ENCODE measurements at regions not wholly inside any gene's neighbourhood (a gene's known extent, or its start where the extent isn't known, plus 50 kb on each side); places are given as distances from the start of the nearest gene placed in this dataset.
A peak's percentile ranks its signal among the peaks of the same experiment; 100 is the strongest.

GRCh38 chr4:123046096-123046495, 123.7 kb upstream of the NUDT6 start:
- no peak for ATAC-seq
- Mint-ChIP-seq H3K36me3 (ENCODE audit: low read depth) (peaks cover 66% of the 10 kb centered on the region), H3K27me3 (no peaks in the 10 kb centered on the region), H3K9me3 (peaks cover 46% of the 10 kb centered on the region), H3K27ac (no peak overlapping the region), H3K4me1 (ENCODE audit: low read depth) (peaks cover 4% of the 10 kb centered on the region), H3K4me3 (no peak overlapping the region)
- DNase-seq, result no peak
- TF ChIP-seq CTCF (IDR thresholded peaks at IDR 0.05), result no peak
- CTCF ChIA-PET, result no interaction called here
- POLR2A ChIA-PET, result no interaction called here
- intact Hi-C loops (cut with micrococcal nuclease), result no loop called here

GRCh38 chr4:123050018-123050417, 127.6 kb upstream of the NUDT6 start:
- Mint-ChIP-seq H3K36me3 (ENCODE audit: low read depth) (peaks cover 63% of the 10 kb centered on the region), H3K4me3 (no peak overlapping the region), H3K27me3 (no peaks in the 10 kb centered on the region), H3K4me1 (ENCODE audit: low read depth) (no peaks in the 10 kb centered on the region), H3K9me3 (peaks cover 41% of the 10 kb centered on the region), H3K27ac (no peak overlapping the region)
- ATAC-seq, result no peak
- TF ChIP-seq CTCF (IDR thresholded peaks at IDR 0.05), result no peak
- ChIA-PET CTCF (no interaction called here), POLR2A (no interaction called here)
- intact Hi-C loops (cut with micrococcal nuclease), result no loop called here
- no peak for DNase-seq

- H3K4me1 Mint-ChIP-seq (ENCODE audit: low read depth), result no peaks in the 10 kb centered on the region
- ChIA-PET POLR2A (no interaction called here), CTCF (interaction anchor here (1.0 kb wide), 2 partner anchors 14 to 318 kb away, joined by 3 read pairs; no protein-coding TSS in a partner anchor)
- no peak for DNase-seq
- H3K27me3 Mint-ChIP-seq, result no peaks in the 10 kb centered on the region
- no peak overlapping the region for H3K4me3 Mint-ChIP-seq
- no peak for ATAC-seq
- no peak for TF ChIP-seq CTCF (IDR thresholded peaks at IDR 0.05)
- peaks cover 54% of the 10 kb centered on the region for H3K36me3 Mint-ChIP-seq (ENCODE audit: low read depth)
- intact Hi-C loops (cut with micrococcal nuclease), result no loop called here
- H3K9me3 Mint-ChIP-seq, result peaks cover 41% of the 10 kb centered on the region
- H3K27ac Mint-ChIP-seq, result no peak overlapping the region
These were observed 129.6 kb upstream of the NUDT6 start for GRCh38 chr4:123052007-123052406.

- TF ChIP-seq CTCF (IDR thresholded peaks at IDR 0.05), result no peak
- Mint-ChIP-seq H3K4me3 (no peak overlapping the region), H3K27me3 (no peaks in the 10 kb centered on the region), H3K9me3 (peaks cover 24% of the 10 kb centered on the region), H3K4me1 (ENCODE audit: low read depth) (no peaks in the 10 kb centered on the region), H3K27ac (no peak overlapping the region), H3K36me3 (ENCODE audit: low read depth) (peaks cover 48% of the 10 kb centered on the region)
- DNase-seq (no peak), ATAC-seq (no peak)
- ChIA-PET CTCF (no interaction called here), POLR2A (no interaction called here)
- intact Hi-C loops (cut with micrococcal nuclease), result no loop called here
These were observed 133.5 kb upstream of the NUDT6 start for GRCh38 chr4:123055943-123056342.

GRCh38 chr4:123060039-123060770, 137.8 kb upstream of the NUDT6 start:
- peak; percentile 2 for DNase-seq
- Mint-ChIP-seq H3K27ac (no peak overlapping the region), H3K9me3 (peaks cover 9% of the 10 kb centered on the region), H3K4me3 (no peak overlapping the region), H3K27me3 (no peaks in the 10 kb centered on the region), H3K36me3 (ENCODE audit: low read depth) (peaks cover 33% of the 10 kb centered on the region), H3K4me1 (ENCODE audit: low read depth) (no peaks in the 10 kb centered on the region)
- no peak for TF ChIP-seq CTCF (IDR thresholded peaks at IDR 0.05)
- ChIA-PET CTCF (no interaction called here), POLR2A (no interaction called here)
- intact Hi-C loops (cut with micrococcal nuclease), result no loop called here
- no peak for ATAC-seq

Measured in activated CD8-positive, alpha-beta T cell treated with anti-CD3 and anti-CD28 coated beads for 36 hours (primary cell).